CD14-positive monocyte (primary cell): ENCODE measurements at regions not wholly inside any gene's neighbourhood (a gene's known extent, or its start where the extent isn't known, plus 50 kb on each side); places are given as distances from the start of the nearest gene placed in this dataset.

Experiments
- DNase-seq, 3 donors: peaks; one replicate each; pipeline ENCODE4 v3.0.0-alpha.2; 2011 to 2022
- H2AFZ ChIP-seq: 2 replicates; pipeline ENCODE4 v1.6.0; 2012; ENCODE audit warnings: mild to moderate bottlenecking, low read depth, low read length, inconsistent platforms; ENCODE audit not compliant: insufficient read depth, poor library complexity, severe bottlenecking
- H3K27ac ChIP-seq, 2 donors: 1 replicate in 1 of 2; 2 replicates in 1 of 2; pipeline ENCODE4 v1.5.1; 2012 to 2013; ENCODE audit warnings: low read length in 2 of 2, control low read depth in 1 of 2, inconsistent platforms in 1 of 2, low read depth in 1 of 2, mild to moderate bottlenecking in 1 of 2
- H3K27me3 ChIP-seq, 2 donors: one replicate each; pipeline versions ENCODE4 v1.6.0 to v1.6.1; 2011 to 2013; ENCODE audit warnings: low read length in 2 of 2; ENCODE audit not compliant: control insufficient read depth in 2 of 2, insufficient read depth in 2 of 2
- H3K36me3 ChIP-seq, 2 donors: replicated peaks in 1 of 2; 1 replicate in 1 of 2; 2 replicates in 1 of 2; pipeline versions ENCODE4 v1.5.1 to v1.6.1; 2012 to 2013; ENCODE audit warnings: low read length in 2 of 2, control low read depth in 1 of 2, inconsistent platforms in 1 of 2, mild to moderate bottlenecking in 1 of 2; ENCODE audit not compliant: insufficient read depth in 2 of 2, control insufficient read depth in 1 of 2
- H3K4me1 ChIP-seq, 2 donors: 1 replicate in 1 of 2; 2 replicates in 1 of 2; pipeline versions ENCODE4 v1.5.1 to v1.6.1; 2012 to 2013; ENCODE audit warnings: low read length in 2 of 2, control low read depth in 1 of 2, inconsistent platforms in 1 of 2, mild to moderate bottlenecking in 1 of 2, moderate library complexity in 1 of 2; ENCODE audit not compliant: insufficient read depth in 2 of 2, control insufficient read depth in 1 of 2
- H3K4me2 ChIP-seq: replicated peaks from 2 replicates; pipeline ENCODE3; 2012; ENCODE audit warnings: low read length, moderate library complexity, mild to moderate bottlenecking; ENCODE audit not compliant: poor library complexity, severe bottlenecking; ENCODE audit errors: extremely low read depth
- H3K4me3 ChIP-seq, 3 experiments: fragments of 200-600 bp in 1 of 3; sonication (generic) in 1 of 3; replicated peaks in 1 of 3; 1 replicate in 2 of 3; 2 replicates in 1 of 3; pipeline ENCODE4 v1.5.1; 2011 to 2013; ENCODE audit warnings: low read length in 3 of 3, mild to moderate bottlenecking in 3 of 3, control low read depth in 2 of 3, low read depth in 2 of 3, inconsistent platforms in 1 of 3, moderate library complexity in 1 of 3
- H3K79me2 ChIP-seq: 2 replicates; pipeline ENCODE4 v1.6.0; 2012; ENCODE audit warnings: mild to moderate bottlenecking, control low read depth, inconsistent platforms, low read length, moderate library complexity; ENCODE audit not compliant: insufficient read depth
- H3K9ac ChIP-seq: 2 replicates; pipeline ENCODE4 v1.6.0; 2017; ENCODE audit warnings: low read length, mild to moderate bottlenecking; ENCODE audit not compliant: insufficient read depth, poor library complexity, severe bottlenecking
- H3K9me3 ChIP-seq, 2 donors: replicated peaks in 1 of 2; 1 replicate in 1 of 2; 2 replicates in 1 of 2; pipeline versions ENCODE4 v1.5.1 to v1.6.1; 2012 to 2013; ENCODE audit warnings: low read length in 2 of 2, control low read depth in 1 of 2; ENCODE audit not compliant: control insufficient read depth in 1 of 2, insufficient read depth in 1 of 2
- H4K20me1 ChIP-seq: 2 replicates; pipeline ENCODE4 v1.6.0; 2012; ENCODE audit warnings: mild to moderate bottlenecking, low read length, control low read depth, moderate library complexity; ENCODE audit not compliant: insufficient read depth
- H3K27ac Mint-ChIP-seq, 7 donors: one replicate each; pipeline ENCODE4 v1.8.0; 2020; ENCODE audit warnings: mild to moderate bottlenecking in 7 of 7, mixed read lengths in 7 of 7, moderate library complexity in 6 of 7, inconsistent platforms in 2 of 7
- H3K27me3 Mint-ChIP-seq, 3 donors: one replicate each; pipeline ENCODE4 v1.8.0; 2021 to 2022; ENCODE audit warnings: low read depth in 3 of 3, mild to moderate bottlenecking in 3 of 3, mixed read lengths in 3 of 3, moderate library complexity in 3 of 3, inconsistent platforms in 1 of 3
- H3K36me3 Mint-ChIP-seq, 2 donors: one replicate each; pipeline ENCODE4 v1.8.0; 2020; ENCODE audit warnings: mixed read lengths in 2 of 2, inconsistent platforms in 1 of 2, mild to moderate bottlenecking in 1 of 2
- H3K4me1 Mint-ChIP-seq: one replicate; pipeline ENCODE4 v1.8.0; 2020; ENCODE audit warnings: mild to moderate bottlenecking, mixed read lengths
- H3K4me3 Mint-ChIP-seq, 2 donors: one replicate each; pipeline ENCODE4 v1.8.0; 2020; ENCODE audit warnings: mild to moderate bottlenecking in 2 of 2, mixed read lengths in 2 of 2, moderate library complexity in 1 of 2
- H3K9me3 Mint-ChIP-seq, 7 donors: one replicate each; pipeline ENCODE4 v1.8.0; 2020 to 2022; ENCODE audit warnings: mixed read lengths in 7 of 7, mild to moderate bottlenecking in 6 of 7, moderate library complexity in 6 of 7, inconsistent platforms in 2 of 7
- WGBS: methylation state at CpG from one replicate; pipeline ENCODE4 v1.1.5; 2013; ENCODE audit warnings: missing lambda C conversion rate; ENCODE audit not compliant: insufficient coverage; 5-methylcytosine and 5-hydroxymethylcytosine counted together
- intact Hi-C, 2 donors: fragments of 100-400 bp; cut with micrococcal nuclease; formaldehyde crosslinking; loops; one replicate each; pipeline versions ENCODE4 v1.15.0 to v1.15.1; 2023
- TF ChIP-seq, protein P1 (sequence below): fragments of 200-600 bp; IDR thresholded peaks from one replicate; pipeline ENCODE4 v1.8.0; 2022; ENCODE audit warnings: antibody characterized with exemption, mild to moderate bottlenecking

DNA sequence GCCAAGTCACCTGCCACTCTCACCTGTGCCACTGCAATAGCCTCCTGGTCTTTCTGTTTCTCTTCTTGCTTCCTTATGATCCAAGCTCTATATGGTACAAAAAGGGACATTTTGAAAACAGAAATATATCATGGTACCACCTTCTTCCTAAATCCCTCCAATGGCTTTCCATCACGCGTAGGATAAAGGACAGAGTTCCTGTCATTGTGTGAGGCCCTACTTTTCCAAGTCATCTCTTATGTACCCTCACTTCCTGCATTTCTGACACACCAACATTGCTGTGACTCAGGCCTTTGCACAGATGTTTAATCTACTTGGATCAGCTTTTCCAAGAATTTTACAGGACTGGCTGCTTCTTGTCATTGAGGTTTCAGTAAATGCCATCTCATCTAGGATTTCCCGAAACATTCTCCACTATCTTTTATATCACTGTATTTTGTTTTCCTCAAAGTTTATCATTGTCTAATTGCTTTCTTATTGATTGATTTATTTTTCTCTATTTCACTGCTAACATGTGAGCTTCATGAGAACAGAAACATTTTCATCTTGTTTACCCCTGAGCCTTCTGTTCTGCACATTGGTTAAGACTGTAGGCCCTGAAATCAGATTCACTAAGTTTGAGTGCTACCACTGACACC is 426.1 kb upstream of the FANCL start:
- TF ChIP-seq, protein P1, sequence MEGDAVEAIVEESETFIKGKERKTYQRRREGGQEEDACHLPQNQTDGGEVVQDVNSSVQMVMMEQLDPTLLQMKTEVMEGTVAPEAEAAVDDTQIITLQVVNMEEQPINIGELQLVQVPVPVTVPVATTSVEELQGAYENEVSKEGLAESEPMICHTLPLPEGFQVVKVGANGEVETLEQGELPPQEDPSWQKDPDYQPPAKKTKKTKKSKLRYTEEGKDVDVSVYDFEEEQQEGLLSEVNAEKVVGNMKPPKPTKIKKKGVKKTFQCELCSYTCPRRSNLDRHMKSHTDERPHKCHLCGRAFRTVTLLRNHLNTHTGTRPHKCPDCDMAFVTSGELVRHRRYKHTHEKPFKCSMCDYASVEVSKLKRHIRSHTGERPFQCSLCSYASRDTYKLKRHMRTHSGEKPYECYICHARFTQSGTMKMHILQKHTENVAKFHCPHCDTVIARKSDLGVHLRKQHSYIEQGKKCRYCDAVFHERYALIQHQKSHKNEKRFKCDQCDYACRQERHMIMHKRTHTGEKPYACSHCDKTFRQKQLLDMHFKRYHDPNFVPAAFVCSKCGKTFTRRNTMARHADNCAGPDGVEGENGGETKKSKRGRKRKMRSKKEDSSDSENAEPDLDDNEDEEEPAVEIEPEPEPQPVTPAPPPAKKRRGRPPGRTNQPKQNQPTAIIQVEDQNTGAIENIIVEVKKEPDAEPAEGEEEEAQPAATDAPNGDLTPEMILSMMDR: no peak
- Histone ChIP-seq H3K4me2 (no peak overlapping the region), H3K4me1 (no peaks in the 10 kb centered on the region), H4K20me1 (no peaks in the 10 kb centered on the region), H3K4me3 (no peak overlapping the region), H3K27ac (no peak overlapping the region), H2AFZ (no peak overlapping the region), H3K36me3 (no peaks in the 10 kb centered on the region), H3K27me3 (no peaks in the 10 kb centered on the region), H3K9me3 (peaks cover 0 to 8% of the 10 kb centered on the region in 2 donors), H3K79me2 (no peaks in the 10 kb centered on the region), H3K9ac (no peak overlapping the region)
- Mint-ChIP-seq H3K27ac (no peak overlapping the region), H3K36me3 (no peaks in the 10 kb centered on the region), H3K27me3 (no peaks in the 10 kb centered on the region), H3K9me3 (peaks cover 3 to 17% (median 7%) of the 10 kb centered on the region in 7 donors), H3K4me1 (peaks cover 12% of the 10 kb centered on the region), H3K4me3 (no peak overlapping the region)
- WGBS: 100% methylated on average over 2 of the region's 3 CpGs
- intact Hi-C loops: no loop called here
- DNase-seq: no peak

DNA sequence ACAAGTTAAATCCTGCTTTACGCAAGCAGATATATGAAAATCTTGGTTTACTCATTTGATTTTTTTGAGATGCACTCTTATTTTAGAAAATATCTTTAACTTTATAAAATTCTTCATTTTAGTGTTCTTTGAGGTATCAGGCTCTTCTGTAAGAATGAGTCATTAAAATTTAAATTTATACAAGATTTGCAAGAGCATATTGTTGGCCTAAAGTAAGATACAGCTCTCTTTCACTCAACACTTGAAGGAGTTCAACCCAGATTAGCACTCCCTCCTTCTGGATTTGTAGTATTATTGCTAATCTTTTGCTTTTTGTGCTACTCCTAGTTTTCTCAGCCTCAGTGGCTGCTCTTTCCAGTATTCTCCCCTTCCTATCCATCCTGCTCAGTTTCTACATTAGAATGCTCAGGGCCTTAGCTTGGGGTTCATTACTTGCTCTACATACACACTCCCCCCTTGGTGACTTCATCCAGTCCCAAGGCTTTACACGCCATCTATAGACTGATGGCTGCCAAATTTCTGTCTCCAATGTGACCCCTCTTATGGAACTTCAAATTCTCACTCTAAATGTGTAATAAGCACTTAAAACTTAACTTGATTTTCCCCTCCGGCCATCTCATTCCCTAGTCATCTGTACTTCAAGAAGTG is 425.3 kb upstream of the FANCL start:
- no peaks in the 10 kb centered on the region for H3K27me3 ChIP-seq
- Mint-ChIP-seq H3K36me3 (no peaks in the 10 kb centered on the region), H3K4me3 (no peak overlapping the region), H3K27me3 (no peaks in the 10 kb centered on the region), H3K9me3 (peaks cover 3 to 17% (median 7%) of the 10 kb centered on the region in 7 donors), H3K4me1 (peaks cover 12% of the 10 kb centered on the region), H3K27ac (no peak overlapping the region)
- peaks cover 0 to 8% of the 10 kb centered on the region in 2 donors for H3K9me3 ChIP-seq
- no peak overlapping the region for H2AFZ ChIP-seq
- no peaks in the 10 kb centered on the region for H3K79me2 ChIP-seq
- no peaks in the 10 kb centered on the region for H4K20me1 ChIP-seq
- intact Hi-C loops: no loop called here
- TF ChIP-seq, protein P1: no peak
- H3K4me3 ChIP-seq: no peak overlapping the region
- H3K4me2 ChIP-seq: no peak overlapping the region
- WGBS: 100% methylated on average over 2 of the region's 3 CpGs
- no peaks in the 10 kb centered on the region for H3K36me3 ChIP-seq
- no peak overlapping the region for H3K9ac ChIP-seq
- no peaks in the 10 kb centered on the region for H3K4me1 ChIP-seq
- no peak overlapping the region for H3K27ac ChIP-seq
- no peak for DNase-seq
